ENCODE measurements at regions not wholly inside any gene's neighbourhood (a gene's known extent, or its start where the extent isn't known, plus 50 kb on each side); places are given as distances from the start of the nearest gene placed in this dataset.
A peak's percentile ranks its signal among the peaks of the same experiment; 100 is the strongest.

DNA sequence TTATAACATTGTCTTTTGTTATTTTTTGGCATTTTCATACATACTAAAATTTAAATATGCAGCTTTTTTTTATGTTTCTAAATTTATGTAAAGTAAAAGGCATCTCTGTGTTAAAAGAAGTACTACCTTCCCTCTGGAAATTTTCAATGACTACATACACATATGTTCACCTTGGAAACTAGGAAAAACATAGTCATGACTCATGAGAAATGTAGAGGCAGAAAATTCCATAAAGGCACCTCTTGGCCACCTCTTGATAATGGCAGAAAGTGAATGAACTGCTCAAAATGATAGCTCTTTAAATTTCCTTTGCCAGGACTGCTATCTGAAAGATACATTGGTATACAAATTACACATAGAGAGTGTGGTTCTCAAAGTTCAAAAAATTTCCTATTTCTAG is 889.1 kb upstream of the ZEB2 start:
- TF ChIP-seq, protein P1, sequence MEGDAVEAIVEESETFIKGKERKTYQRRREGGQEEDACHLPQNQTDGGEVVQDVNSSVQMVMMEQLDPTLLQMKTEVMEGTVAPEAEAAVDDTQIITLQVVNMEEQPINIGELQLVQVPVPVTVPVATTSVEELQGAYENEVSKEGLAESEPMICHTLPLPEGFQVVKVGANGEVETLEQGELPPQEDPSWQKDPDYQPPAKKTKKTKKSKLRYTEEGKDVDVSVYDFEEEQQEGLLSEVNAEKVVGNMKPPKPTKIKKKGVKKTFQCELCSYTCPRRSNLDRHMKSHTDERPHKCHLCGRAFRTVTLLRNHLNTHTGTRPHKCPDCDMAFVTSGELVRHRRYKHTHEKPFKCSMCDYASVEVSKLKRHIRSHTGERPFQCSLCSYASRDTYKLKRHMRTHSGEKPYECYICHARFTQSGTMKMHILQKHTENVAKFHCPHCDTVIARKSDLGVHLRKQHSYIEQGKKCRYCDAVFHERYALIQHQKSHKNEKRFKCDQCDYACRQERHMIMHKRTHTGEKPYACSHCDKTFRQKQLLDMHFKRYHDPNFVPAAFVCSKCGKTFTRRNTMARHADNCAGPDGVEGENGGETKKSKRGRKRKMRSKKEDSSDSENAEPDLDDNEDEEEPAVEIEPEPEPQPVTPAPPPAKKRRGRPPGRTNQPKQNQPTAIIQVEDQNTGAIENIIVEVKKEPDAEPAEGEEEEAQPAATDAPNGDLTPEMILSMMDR (conservative IDR thresholded peaks at IDR 0.05; ENCODE audit: low read depth, low read length) = no peak
- no peak for TF ChIP-seq EZH2 (IDR thresholded peaks at IDR 0.05; ENCODE audit: low read length, unreplicated experiment)
- TF ChIP-seq EZH2phosphoT487 (IDR thresholded peaks at IDR 0.05; ENCODE audit: borderline replicate concordance, low read length) = no peak
- POLR2A ChIA-PET (ENCODE audit: unreplicated experiment) = no interaction called here

DNA sequence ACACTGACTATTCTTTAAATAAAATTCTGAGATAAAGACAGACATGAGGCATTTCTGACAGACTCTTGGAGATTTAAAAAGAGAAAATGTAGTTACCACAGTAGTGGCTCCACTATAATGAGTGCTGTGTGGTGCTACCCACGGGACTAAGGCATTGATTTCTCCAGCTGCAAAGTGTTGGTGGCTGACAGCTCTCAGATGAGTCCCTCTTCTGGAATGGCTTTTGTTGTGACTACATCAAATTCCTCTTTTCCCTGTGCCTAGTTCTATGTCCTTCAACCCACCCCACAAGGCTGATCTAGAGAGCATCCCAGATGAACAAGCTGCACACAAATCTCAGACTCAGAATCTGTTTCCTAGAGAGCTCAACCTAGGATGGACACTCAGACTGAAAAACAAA is 884.8 kb upstream of the ZEB2 start:
- Histone ChIP-seq H3K27ac (ENCODE audit: low read length) (no peak overlapping the region), H3K79me2 (ENCODE audit: low read length) (no peaks in the 10 kb centered on the region), H3K9me3 (ENCODE audit: low read length) (no peaks in the 10 kb centered on the region), H3K9ac (ENCODE audit: low read length) (no peak overlapping the region), H3F3A (ENCODE audit: low read length, unreplicated experiment) (no peaks in the 10 kb centered on the region), H3K4me1 (ENCODE audit: insufficient read depth, low read length) (peaks cover 10% of the 10 kb centered on the region), H3K4me2 (ENCODE audit: low read length) (no peak overlapping the region), H3K9me2 (replicated peaks; ENCODE audit: low read length) (no peaks in the 10 kb centered on the region), H3K36me3 (ENCODE audit: low read depth, low read length) (no peaks in the 10 kb centered on the region), H3K27me3 (ENCODE audit: low read length) (no peaks in the 10 kb centered on the region), H2AFZ (ENCODE audit: low read length) (no peak overlapping the region), H4K20me1 (ENCODE audit: low read length) (no peaks in the 10 kb centered on the region), H3K4me3 (ENCODE audit: low read length) (no peak overlapping the region)
- ChIA-PET POLR2A (ENCODE audit: unreplicated experiment) (interaction anchor here (0.6 kb wide), 1 partner anchor 79 kb away, joined by 3 read pairs; no protein-coding TSS in a partner anchor), CTCF (no interaction called here)
- no TSS peak for BruUV-seq (replicated peaks)
- intact Hi-C loops (cut with micrococcal nuclease) = no loop called here
- no peak for DNase-seq
- no peak for ATAC-seq
- TF ChIP-seq EZH2phosphoT487 (IDR thresholded peaks at IDR 0.05; ENCODE audit: borderline replicate concordance, low read length) (no peak), EZH2 (IDR thresholded peaks at IDR 0.05; ENCODE audit: low read length, unreplicated experiment) (no peak)
- TF ChIP-seq, protein P1 (conservative IDR thresholded peaks at IDR 0.05; ENCODE audit: low read depth, low read length) = no peak

More for the DNA sequence above, 889.1 kb upstream of the ZEB2 start:
- Histone ChIP-seq H3K9me2 (replicated peaks; ENCODE audit: low read length) (no peaks in the 10 kb centered on the region), H3K4me2 (ENCODE audit: low read length) (no peak overlapping the region), H3K4me1 (ENCODE audit: insufficient read depth, low read length) (no peaks in the 10 kb centered on the region), H3K9ac (ENCODE audit: low read length) (no peak overlapping the region), H3F3A (ENCODE audit: low read length, unreplicated experiment) (no peaks in the 10 kb centered on the region), H3K4me3 (ENCODE audit: low read length) (no peak overlapping the region), H3K79me2 (ENCODE audit: low read length) (no peaks in the 10 kb centered on the region), H3K27ac (ENCODE audit: low read length) (no peak overlapping the region), H3K27me3 (ENCODE audit: low read length) (no peaks in the 10 kb centered on the region), H4K20me1 (ENCODE audit: low read length) (no peaks in the 10 kb centered on the region), H2AFZ (ENCODE audit: low read length) (no peak overlapping the region), H3K36me3 (ENCODE audit: low read depth, low read length) (no peaks in the 10 kb centered on the region), H3K9me3 (ENCODE audit: low read length) (no peaks in the 10 kb centered on the region)
- CTCF ChIA-PET = no interaction called here
- ATAC-seq (no peak), DNase-seq (no peak)
- intact Hi-C loops (cut with micrococcal nuclease) = no loop called here
- no TSS peak for BruUV-seq (replicated peaks)

DNA sequence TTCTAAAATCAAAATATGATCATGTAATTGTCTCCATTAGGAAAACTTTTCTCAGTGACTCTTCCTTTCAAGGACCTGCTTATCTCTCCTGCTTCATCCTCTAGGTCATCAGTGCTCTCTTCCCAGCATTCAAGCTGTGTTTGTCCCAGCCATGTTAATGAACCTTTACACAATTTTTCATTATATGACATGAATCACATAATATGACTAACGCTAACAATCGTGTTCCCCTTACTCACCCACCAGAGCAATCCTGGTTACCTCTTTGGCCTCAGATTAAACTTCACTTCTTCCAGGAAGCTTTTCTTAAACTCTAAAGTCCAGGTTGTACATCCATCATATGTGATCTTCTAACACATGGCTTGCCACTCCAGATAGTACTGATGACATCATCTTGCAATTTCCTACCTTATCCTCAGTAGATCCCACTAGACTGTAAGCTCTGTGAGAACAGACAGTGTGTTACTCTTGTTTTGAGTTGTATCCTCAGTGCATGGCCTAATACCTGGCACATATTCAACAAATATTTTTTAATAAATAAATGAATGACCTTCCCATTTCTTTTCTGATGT is 882.9 kb upstream of the ZEB2 start:
- TF ChIP-seq, protein P1 (conservative IDR thresholded peaks at IDR 0.05; ENCODE audit: low read depth, low read length) = no peak
- no peak for TF ChIP-seq EZH2 (IDR thresholded peaks at IDR 0.05; ENCODE audit: low read length, unreplicated experiment)
- TF ChIP-seq EZH2phosphoT487 (IDR thresholded peaks at IDR 0.05; ENCODE audit: borderline replicate concordance, low read length) = no peak
- ATAC-seq = peak; percentile 74
- Histone ChIP-seq H3K27me3 (ENCODE audit: low read length) (no peaks in the 10 kb centered on the region), H3K9ac (ENCODE audit: low read length) (no peak overlapping the region), H3K4me3 (ENCODE audit: low read length) (no peak overlapping the region), H2AFZ (ENCODE audit: low read length) (0 out of 2 replicates have a peak overlapping the region, but pooled peaks have one; percentile 6), H3K4me2 (ENCODE audit: low read length) (peak overlapping the region; percentile 2; the same call in 1 of the 2 replicates), H3K9me2 (replicated peaks; ENCODE audit: low read length) (no peaks in the 10 kb centered on the region), H3K4me1 (ENCODE audit: insufficient read depth, low read length) (peaks cover 10% of the 10 kb centered on the region), H3K36me3 (ENCODE audit: low read depth, low read length) (no peaks in the 10 kb centered on the region), H4K20me1 (ENCODE audit: low read length) (no peaks in the 10 kb centered on the region), H3K79me2 (ENCODE audit: low read length) (no peaks in the 10 kb centered on the region), H3K9me3 (ENCODE audit: low read length) (no peaks in the 10 kb centered on the region), H3F3A (ENCODE audit: low read length, unreplicated experiment) (no peaks in the 10 kb centered on the region), H3K27ac (ENCODE audit: low read length) (peak overlapping the region; percentile 28)
- intact Hi-C loops (cut with micrococcal nuclease) = no loop called here
- BruUV-seq (replicated peaks) = no TSS peak
- POLR2A ChIA-PET (ENCODE audit: unreplicated experiment) = no interaction called here
- DNase-seq = peak; percentile 70
- CTCF ChIA-PET = no interaction called here

Measured in PC-3 (cell line).